IPS-NIHi11 (cell line): ENCODE measurements at regions not wholly inside any gene's neighbourhood (a gene's known extent, or its start where the extent isn't known, plus 50 kb on each side); places are given as distances from the start of the nearest gene placed in this dataset.
"Not testable (repeated sequence)": the region's sequence is repeated elsewhere in the genome, so short reads cannot be mapped to it uniquely, and the experiment has no call there.

Experiments used
- DNase-seq: peaks from one replicate; pipeline ENCODE4 v3.0.0; 2012; ENCODE audit warnings: mixed read lengths, low spot score

DNA sequence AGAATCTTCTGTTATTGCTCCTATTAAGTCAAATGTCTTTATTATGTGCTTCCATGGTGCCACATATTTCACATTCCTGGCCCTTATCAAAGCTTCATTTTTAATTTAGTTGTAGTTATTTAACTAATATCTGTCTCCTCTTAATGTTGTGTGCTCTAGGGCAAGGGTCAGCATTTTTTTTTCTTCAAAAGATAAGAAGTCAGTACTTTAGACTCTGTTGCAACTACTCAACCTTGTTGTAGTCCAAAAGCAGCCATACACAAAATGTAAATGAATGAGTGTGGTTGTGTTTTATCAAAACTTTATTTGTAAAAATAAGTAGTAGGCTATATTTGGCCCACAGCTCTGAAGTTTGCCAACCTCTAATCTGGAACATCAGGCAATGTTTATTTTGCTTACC lies 394.7 kb upstream of the CBLB start:
- no peak for DNase-seq

DNA sequence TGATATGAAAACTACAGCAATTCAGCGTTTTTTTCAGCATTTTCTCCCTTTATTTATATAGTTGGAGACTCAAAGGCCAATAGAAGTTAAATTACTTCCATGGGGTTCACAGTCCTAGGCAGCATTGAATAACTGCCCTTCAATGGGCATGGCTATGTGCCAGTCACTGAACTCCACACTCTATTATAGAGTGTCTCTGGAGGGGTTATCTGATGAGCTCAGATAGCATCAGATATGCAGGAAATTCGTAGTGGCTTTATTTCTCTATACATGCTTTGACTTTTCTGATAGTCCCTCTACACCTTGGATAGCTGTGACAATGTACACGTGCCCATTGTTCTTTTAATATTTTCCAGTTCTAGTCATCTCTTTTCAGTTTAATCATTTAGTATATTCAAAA lies 396.9 kb upstream of the CBLB start:
- no peak for DNase-seq

DNA sequence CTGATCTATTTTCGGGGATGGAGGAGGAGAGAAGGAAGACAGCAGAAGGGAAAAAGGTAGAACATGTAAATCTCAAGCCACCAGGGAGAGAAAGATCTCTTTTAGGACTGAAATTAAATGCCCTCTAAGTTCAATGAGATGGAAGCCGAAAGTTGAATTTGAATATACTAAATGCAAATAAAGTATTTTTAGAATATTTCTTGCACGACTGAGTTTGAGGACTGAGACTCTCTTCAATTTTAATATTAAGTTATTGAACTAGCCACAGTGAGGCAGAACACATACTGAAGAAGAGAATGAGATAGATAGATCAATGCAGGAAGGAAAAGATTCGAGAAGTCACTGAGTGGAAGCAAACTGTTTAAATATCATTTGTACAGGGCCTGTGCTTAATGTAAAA lies 399.9 kb upstream of the CBLB start:
- DNase-seq, result no peak

DNA sequence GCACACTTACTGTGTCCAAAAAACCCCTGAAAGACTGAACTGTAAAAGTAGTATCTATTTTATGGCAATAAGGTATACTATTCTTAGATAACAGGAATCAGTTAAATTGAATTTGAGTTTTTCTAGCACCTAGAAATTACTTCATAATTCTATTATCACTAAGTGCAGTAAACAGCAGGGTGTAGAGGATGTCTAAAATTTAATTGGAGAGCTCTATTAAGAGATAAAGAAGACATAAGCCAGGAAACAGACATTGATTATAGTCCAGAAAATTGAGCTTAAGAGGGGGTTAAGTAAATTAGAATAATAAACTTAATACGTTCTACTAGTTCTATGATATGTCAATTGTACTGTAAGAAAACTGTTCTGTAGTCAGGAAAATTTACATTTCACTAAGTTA lies 403.5 kb upstream of the CBLB start:
- DNase-seq, result no peak

DNA sequence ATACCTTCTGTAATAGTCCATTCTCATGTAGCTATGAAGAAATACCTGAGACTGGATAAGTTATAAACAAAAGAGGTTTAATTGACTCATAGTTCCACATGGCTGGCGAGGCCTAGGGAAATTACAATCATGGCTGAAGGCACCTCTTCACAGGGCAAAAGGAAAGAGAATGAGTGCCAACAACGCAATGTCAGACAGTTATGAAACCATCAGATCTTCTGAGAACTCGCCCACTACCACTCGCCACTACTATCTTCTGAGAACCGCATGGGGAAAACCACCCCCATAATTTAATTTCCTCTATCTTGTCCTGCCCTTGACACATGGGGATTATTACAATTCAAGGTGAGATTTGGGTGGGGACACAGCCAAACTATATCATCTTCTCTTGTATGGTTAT lies 406.8 kb upstream of the CBLB start:
- no peak for DNase-seq

DNA sequence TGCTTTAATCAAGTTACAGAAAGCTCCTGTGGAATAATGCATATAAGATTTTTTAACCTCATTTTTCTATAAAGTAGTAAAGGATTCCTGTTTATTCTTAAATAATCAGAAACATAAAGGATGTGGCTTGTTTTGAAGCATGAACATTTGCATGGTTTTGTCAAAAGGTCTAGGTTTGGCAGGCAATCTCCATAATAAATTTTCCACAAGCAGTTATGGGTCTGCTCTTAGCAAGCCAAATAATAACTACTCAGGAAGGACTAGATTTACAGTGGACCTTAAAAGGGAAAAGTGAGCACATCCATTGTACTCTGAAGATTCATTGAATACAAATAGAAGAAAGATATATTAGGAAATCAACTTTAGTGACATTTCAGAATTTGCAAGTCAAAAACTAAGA lies 407.3 kb upstream of the CBLB start:
- no peak for DNase-seq

DNA sequence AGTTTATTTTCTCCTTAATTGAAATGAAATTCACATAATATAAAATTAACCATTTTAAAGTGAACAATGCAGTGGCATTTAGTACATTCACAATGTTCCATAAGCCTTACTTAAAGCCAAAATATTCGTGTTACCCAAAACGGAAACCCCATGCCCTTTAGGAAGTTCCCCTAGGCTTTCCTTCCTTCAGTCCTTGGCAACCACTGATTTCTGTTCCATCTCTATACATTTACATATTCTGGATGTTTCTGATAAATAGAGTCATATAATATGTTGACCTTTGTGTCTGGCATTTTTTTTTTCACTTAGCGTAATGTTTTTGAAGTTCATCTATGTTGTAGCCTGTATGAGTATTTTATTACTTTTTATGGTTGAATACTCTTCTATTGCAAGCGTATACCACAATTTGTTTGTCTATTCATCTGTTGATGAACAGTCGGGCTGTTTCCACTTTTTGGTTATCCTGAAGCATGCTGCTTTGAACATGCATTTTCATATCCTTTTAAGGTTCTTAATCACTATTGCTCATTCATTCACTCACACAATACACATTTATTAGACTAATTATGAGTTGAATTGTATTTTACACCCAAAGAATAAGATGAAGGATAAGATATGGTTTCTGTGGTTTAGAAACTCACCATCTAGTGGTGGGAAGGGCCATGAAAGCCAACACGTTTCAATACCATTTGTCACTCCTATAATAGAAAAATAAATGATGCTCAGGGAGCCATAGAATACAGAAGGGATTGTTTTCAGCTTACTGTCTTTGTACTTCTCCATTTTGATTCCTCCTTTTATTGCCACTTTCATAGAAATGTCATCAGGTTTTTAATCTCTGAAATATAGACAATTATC lies 408.2 kb upstream of the CBLB start:
- no peak for DNase-seq

DNA sequence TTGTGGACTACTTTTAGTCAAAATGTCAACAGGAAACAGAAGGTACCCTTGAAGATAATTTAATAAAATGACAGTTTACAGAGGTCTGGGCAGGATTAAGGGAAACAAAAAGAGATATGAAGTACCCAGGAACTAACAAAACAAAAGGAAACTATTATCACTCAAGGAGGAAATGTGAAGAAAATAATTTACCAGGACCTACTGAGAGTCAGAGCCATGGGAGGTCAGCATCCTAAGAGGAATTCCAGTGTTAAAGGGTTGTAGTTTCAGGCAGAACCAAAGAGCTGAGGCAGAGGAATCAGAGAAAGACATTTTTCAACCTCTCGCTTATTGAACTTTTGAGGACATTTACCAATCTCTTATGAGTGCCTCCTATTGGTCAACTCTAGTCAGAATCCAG lies 408.9 kb upstream of the CBLB start:
- DNase-seq, result no peak

DNA sequence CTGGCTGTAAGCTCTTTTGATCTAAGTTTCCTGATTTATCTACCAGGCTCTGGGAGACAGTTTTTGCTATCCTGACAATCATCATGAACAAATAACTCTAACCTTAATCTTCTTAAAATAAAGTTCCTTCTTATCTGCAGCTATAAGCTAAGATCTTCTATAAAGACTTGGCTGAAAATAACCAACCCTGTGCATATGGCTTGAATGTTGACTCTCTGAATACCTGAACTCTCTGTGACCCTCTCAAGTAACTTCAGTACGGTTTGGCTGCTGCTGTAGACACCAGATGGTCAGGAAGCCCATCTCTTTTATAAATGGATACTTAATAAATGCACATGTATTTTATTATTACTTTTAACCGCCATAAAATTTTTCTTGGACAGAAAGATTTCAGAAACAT lies 412.4 kb upstream of the CBLB start:
- no peak for DNase-seq

DNA sequence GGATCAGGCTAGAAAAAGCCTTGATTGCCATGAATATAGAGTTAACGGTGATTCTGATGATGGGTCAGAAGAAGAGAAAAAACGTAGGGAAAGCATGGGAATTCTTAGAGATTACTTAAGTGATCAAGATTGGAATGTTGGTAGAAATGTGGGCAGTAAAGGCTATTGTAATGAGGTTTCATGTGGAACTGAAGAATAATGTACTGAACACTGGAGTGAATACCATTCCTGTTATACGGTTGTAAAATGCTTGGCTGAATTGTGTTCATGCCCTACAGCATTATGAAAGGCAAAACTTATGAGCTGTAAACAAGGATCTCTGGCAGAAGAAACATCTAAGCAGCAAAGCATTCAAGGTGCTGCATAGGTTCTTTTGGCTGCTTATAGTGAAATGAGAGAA lies 414.1 kb upstream of the CBLB start:
- DNase-seq, result no peak

DNA sequence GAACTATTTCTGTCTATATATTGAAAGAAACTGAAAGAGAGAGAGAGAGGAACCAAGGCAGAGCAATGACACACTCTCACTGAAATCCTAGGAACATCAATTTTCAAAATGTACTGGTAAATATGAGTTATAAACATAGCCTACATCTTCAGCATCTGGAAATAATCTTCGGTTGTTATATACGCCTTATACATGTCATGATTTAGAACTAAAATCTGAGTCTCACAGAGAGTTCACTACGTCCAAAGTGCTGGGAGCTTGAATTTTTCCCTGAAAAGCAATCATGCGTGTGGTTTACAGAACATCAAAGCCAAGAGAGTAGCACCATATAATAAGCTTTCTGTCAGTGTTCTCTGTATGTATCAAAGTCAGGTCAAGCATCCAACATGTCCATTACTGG lies 420.0 kb upstream of the CBLB start:
- no peak for DNase-seq

DNA sequence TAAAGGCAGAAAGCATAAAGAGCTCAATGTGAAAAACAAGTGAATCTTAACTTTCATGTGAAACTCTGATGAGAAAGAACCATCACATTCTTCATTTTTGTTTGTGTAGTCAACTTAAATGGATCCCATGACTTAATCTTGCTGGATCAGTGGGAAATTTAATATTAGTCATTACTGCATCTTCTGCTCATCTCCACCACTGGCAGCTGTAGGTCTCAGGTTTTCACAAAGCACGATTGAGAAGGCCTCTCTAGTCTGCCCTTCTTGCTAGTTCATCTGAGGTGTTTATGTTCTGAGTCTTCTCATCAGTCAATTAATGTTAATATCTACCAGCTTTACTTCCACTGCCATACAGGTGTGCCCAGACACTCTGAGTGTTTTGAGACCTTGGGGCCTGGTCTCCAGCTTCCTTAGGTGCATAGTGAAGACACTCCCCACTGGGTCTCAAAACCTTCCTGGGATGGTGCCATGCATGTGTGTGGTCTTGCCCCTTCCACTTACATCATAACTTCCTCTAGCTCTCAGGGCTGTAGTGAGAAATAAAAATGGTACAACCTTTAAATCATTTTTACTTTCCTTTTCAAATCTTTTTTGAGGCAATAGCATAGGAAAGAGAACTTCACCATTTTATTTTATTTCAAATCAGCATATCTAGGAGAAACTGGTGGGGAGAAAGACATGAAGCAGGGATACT lies 421.6 kb upstream of the CBLB start:
- no peak for DNase-seq

DNA sequence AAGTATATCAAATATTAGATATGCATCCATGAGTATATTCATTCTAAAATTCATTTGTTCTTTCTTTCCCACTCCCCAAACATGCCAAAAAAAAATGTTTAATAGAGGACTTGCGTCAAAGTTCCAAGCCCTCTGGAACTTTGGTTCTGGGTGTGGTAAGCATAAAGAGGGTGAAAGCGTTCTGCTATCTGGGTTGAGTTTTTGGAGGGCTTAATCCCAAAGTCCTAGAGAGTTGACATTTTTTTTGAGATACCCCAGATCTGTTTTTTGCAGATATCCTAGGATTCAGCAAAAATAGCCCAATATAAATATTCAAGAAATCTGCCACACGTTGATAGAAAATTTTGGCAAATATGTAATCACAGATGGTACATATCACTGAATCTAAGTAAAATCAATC lies 424.3 kb upstream of the CBLB start:
- no peak for DNase-seq

DNA sequence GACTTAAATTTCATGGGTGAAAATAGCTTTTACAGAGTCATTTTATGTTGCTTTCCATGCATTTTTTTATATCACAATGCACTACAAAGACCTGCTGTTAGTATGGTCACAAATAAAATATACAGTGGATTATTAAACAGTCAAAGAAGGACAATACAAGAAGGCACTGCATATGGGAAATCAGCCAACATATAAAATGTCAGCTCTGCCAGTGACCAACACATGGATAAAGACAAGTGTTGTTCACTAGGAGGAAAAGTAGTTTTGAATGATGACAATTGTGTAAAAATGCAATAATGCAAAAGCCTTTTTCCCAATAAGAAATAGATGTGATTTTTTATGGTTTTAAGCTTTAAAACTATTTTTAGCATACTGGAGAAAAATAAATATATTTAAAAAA lies 425.3 kb upstream of the CBLB start:
- no peak for DNase-seq

DNA sequence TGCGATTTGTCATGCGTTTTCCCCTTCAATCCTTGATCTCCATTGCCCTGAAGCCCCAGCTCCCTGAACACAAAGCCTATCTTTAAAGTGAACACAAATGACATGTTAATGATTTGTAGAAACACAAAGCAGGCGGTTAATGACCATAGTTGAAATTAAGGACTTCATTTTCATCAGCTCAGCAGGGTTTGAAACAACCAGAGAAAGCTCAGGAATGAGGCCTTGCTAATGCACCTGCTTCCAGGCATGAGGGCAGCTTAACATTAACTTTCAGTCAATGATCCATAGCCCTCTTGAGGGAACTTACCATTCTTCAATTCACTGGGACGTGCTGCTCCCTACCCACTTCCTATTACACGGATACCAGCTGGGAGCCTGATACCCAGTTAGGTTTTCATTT lies 427.2 kb upstream of the CBLB start:
- no peak for DNase-seq

DNA sequence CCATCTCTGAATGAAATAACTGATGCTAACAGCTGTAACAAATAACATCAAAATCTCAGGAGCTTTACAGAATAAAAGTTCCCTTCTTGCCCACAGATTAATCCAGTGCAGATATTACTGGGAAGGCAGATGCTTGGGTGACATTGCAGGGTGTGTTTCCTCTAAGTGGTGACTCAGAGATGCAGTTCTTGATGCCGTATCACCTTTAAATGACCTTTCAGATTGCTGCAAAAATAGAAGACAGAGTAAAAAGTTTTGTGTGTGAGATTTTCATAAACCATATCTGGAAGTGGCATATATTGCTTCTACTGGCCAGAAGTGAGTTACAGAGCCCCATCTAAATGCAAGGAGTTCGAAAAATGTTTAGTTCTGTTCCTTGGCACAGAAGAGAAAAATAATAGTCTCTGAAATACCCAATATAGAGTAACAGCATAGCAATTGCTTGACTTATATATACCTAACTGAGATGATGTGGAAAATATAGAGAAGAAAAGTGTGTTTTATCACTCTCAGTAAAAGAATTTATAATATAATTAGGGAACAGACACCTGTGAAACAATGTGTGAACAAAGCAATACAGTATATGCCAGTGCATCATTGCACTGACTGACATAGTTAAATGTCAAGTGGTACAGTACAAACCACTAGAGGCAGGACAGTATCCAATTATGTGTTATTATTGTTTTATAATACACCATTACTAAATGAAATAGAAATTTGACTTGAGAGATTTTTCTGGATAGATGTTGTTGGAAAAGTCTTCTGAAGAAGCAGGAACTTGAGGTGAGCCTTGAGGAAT lies 430.7 kb upstream of the CBLB start:
- no peak for DNase-seq

DNA sequence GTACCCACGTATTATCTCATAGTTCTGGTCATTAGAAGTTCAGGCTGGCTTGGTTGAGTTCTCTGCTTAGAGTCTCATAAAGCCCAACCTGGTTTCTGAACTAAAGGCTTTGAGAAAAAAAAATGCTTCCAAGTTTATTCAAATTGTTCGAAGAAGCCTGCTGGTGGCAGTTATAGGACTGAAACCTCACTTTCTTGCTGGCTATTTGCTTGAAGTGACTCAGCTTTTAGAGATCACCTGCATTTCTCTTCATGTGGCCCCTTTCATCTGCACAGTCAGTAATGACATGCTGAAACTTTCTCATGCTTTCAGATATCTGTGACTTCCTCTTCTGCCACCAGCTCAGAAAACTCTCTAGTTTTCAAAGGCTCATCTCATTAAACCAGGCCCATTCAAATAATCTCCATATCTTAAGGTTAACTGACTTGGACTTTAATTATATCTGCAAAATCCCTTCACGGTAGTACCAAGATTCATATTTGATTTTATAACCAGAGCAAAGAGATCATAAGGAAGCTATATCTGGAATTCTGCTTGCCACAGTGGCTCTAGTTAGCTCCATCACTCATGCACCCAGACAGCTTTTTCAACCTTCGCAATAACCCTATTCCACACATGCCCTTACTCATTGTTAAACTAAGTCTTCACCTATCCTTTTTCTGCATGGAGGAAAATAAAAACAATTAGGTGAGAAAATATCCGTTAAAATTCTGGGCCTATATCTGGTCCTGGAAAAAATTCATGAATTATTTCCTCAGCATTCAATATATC lies 433.8 kb upstream of the CBLB start:
- no peak for DNase-seq

DNA sequence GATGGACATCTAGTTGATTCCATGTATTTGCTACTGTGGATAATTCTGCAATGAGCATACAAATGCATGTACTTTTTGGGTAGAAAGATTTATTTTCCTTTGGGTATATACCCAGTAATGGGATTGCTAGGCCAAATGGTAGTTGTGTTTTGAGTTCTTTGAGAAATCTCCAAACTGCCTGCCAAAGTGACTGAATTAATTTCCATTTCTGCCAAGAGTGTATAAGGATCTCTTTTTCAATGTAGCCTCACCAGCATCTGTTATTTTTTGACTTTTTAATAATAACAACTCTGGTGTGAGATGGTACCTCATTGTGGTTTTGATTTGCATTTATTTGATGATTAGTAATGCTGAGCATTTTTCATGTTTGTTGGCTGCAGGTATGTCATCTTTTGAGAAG lies 435.0 kb upstream of the CBLB start:
- DNase-seq, result no peak

DNA sequence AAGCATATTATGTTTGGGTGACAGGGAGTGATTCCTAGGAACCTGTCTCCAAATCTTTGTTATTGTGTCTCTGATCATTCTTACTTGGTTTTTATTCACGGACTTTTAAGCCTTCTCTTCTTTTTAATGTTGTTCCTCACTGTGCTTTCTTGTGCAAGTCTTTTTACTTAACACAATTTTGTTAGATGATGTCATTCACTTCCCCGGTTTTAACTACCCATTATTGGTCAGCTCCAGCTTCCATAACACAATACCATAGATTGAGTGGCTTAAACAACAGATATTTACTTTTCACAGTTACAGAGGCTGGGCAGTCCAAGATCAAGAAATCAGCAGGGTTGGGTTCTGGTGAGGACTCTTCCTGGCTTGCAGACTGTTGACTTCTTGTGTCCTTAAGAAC lies 436.3 kb upstream of the CBLB start:
- DNase-seq, result no peak

DNA sequence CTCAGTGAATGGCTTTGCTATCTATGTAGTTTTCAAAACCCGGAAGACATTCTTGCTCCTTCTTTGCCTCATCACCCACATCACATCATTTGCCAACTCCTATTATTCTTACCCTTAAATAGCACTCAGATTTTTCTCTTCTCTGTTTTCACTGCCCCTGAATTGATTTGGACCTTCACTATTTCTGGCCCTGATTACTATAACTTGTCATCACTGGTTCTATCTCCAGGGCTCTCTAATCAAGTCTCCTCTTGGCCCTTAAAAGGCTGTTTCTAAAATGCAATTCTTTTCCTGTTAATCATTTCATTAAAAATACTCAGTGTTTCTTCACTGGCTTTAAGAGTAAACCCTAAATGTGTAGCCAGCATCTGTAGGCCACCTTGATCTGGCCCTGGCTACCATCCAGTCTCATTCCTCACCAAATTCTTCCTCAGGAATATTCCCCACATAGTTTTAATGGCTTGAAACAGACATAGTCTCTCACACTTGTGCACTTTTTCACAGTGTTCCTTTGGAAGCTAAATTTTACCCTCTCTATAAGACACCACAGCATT lies 437.1 kb upstream of the CBLB start:
- no peak for DNase-seq

DNA sequence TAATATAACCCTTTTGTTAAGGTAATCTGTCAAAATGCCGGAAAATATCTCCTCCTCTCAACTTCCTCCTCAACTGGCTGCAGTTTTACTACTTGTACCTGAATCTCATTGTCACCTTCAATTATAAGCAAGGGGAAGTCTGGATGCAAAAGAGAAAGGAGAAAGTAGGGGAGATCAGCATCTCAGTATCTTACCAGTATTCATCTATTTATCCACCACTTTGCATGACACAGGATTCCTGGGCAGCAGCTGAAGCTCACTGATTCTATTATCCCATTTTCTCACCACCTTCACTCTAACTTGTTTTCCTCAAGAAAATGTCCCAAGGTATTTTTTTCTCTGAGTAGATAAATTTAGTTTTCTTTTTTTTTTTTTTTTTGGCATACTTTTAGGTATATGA lies 440.5 kb upstream of the CBLB start:
- peak; percentile 28 for DNase-seq

DNA sequence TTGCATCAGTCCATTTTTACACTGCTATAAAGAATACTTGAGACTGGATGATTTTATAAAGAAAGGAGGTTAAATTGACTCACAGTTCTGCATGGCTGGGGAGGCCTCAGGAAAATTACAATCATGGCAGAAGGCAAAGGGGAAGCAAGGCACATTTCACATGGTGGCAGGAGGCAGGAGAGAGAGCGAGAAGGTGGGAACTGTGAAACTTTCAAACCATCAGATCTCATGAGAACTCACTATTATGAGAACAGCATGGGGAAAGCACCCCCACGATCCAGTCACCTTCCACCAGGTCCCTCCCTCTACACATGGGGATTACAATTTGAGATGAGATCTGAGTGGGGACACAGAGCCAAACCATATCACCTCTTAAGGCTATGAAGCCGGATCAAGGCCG lies 441.0 kb upstream of the CBLB start:
- DNase-seq, result not testable (repeated sequence)
